NCI-H1048 (cell line): ENCODE measurements at regions not wholly inside any gene's neighbourhood (a gene's known extent, or its start where the extent isn't known, plus 50 kb on each side); places are given as distances from the start of the nearest gene placed in this dataset.

Experiments
- DNase-seq: peaks from one replicate; lab custom pipeline; 2025; lab: John Stamatoyannopoulos, UW

DNA sequence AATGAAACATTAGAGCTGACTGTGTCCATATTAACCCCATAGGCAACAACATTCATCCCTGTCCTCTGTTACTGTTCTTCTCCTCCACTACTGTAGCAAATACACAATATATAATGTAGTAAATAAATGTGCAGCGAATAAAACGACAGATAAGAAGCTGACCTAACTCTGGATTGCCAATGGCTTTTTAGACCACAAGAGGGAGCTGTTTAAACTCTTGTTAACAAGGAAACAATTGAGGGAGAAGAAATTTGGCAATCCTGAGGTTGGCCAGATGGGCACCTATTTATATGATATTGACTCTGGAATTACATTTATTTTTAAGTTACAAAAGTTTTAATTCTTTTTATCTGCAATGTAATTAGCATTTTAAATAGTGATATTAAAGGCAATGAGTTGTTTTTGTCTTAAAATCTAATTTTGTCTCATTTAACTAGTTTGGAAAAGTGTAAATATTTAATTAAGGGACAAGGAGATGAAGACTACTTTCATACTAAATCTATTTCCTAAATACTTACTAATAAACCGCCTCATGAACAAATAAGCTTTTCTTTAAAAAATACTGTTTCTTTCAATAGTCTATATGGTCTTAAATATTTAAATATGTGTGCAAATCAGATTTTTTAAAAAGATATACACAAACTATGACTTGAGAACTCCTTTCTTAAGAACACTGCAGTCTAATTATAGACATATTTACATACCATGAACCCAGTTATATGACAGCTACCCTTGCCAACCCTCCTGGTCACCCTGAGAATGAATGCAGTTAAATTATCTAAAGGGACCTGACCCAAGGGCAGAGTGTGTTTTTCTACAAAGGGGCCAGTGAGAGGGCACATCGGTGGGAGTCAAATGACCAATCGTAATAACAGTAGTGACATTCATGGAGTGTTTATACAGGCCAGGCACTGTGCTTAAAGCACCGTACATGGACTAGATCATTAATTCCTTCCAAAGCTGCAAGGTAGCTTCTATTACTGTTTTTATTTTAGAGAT is 52.9 kb upstream of the HPF1 start:
- DNase-seq, result peak; percentile 58

DNA sequence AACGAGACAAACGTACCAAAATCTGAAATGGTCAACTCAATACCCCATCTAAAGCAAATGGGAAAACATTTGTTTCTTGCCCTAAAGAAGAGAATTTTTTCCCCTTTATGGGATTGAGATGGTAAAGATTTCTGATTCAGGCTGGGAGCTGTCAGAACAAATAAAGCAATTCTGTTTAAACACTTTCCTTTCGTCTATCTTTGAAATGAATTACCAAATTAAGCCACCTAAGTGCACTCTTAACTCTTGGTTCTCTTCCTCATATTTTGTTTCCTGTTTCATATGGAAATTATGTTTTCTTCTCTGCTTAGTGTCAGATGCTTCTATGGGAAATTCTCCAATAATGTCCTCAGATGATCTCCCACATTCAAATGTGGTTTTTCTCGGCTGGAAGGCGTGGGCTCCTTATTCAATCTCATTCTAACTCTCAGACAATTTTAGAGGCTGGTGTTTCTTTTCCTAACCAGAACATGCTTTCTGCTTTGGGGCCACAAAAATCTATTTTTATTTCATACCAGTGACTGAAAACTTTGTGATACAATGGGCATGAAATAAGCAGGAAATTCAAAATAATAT is 50.3 kb upstream of the HPF1 start:
- no peak for DNase-seq
